ENCODE measurements at regions not wholly inside any gene's neighbourhood (a gene's known extent, or its start where the extent isn't known, plus 50 kb on each side); places are given as distances from the start of the nearest gene placed in this dataset.

DNA sequence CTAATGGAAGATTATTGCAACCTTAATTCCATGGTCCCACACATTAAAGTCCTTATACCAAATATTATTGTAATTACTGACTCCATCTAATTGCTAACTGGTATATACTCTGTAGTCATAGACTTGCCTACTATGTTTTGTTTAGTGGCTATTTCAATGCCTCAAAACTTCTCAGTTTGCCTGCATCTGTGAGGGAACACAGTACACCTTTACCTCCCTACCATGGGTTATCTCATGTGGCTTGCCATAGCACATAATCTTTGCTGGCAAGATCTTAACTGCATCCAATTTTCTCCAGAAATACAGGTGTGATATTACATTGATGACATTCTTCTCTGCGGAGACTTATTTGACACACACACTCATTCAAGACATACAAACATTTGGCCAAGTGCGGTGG lies 107.1 kb upstream of the ZNF184 start:
- no peaks in the 10 kb centered on the region for H3K36me3 ChIP-seq
- intact Hi-C loops (cut with DNase I; ENCODE audit: low total_unique reads): no loop called here
- no peaks in the 10 kb centered on the region for H3K4me1 ChIP-seq
- H3K27ac ChIP-seq: no peak overlapping the region
- 88 to 94% (median 91%) methylated on average over 2 of the region's 2 CpGs for WGBS, 5 donors
- TF ChIP-seq, protein P1, sequence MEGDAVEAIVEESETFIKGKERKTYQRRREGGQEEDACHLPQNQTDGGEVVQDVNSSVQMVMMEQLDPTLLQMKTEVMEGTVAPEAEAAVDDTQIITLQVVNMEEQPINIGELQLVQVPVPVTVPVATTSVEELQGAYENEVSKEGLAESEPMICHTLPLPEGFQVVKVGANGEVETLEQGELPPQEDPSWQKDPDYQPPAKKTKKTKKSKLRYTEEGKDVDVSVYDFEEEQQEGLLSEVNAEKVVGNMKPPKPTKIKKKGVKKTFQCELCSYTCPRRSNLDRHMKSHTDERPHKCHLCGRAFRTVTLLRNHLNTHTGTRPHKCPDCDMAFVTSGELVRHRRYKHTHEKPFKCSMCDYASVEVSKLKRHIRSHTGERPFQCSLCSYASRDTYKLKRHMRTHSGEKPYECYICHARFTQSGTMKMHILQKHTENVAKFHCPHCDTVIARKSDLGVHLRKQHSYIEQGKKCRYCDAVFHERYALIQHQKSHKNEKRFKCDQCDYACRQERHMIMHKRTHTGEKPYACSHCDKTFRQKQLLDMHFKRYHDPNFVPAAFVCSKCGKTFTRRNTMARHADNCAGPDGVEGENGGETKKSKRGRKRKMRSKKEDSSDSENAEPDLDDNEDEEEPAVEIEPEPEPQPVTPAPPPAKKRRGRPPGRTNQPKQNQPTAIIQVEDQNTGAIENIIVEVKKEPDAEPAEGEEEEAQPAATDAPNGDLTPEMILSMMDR (IDR thresholded peaks at IDR 0.05 in 8 of 11, conservative IDR thresholded peaks at IDR 0.05 in 3 of 11): no peak
- TF ChIP-seq POLR2AphosphoS5 (IDR thresholded peaks at IDR 0.05): no peak
- no peak for TF ChIP-seq POLR2A (IDR thresholded peaks at IDR 0.05)
- DNase-seq: no peak
- H3K4me3 ChIP-seq: no peak overlapping the region
- peaks cover 5 to 98% (median 39%) of the 10 kb centered on the region in 7 donors for H3K27me3 ChIP-seq (replicated peaks in 1 of 7)
- H3K9me3 ChIP-seq: no peaks in the 10 kb centered on the region

DNA sequence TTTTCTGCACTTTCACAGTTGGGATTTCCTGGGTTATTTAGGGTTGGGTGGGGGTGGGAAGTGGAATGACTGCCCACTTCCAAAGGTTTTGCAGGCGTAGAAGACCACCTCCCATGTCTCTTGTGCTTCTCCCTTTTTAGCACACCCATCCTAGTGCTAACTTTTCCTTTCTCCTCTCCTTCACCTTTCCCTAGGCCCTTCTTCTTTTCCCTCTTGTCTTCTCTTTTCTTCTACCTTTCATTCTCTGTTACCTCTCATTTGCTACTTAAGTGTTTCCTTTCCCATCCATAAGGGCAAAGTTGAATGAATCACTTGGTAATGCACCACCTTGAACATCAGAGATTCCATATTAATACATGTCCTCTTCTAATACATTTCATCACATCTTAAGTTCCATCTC lies 105.0 kb upstream of the ZNF184 start:
- Histone ChIP-seq H3K4me1 (no peaks in the 10 kb centered on the region), H3K27me3 (replicated peaks in 1 of 7) (peaks cover 0 to 86% (median 23%) of the 10 kb centered on the region in 7 donors), H3K27ac (no peak overlapping the region), H3K4me3 (no peak overlapping the region), H3K36me3 (no peaks in the 10 kb centered on the region), H3K9me3 (no peaks in the 10 kb centered on the region)
- no peak for DNase-seq
- WGBS, 5 donors: 64 to 94% (median 81%) methylated on average over 1 of the region's 1 CpG
- intact Hi-C loops (cut with DNase I; ENCODE audit: low total_unique reads): no loop called here
- TF ChIP-seq POLR2AphosphoS5 (IDR thresholded peaks at IDR 0.05): no peak
- TF ChIP-seq, protein P1 (IDR thresholded peaks at IDR 0.05 in 8 of 11, conservative IDR thresholded peaks at IDR 0.05 in 3 of 11): no peak
- TF ChIP-seq POLR2A (IDR thresholded peaks at IDR 0.05): no peak

DNA sequence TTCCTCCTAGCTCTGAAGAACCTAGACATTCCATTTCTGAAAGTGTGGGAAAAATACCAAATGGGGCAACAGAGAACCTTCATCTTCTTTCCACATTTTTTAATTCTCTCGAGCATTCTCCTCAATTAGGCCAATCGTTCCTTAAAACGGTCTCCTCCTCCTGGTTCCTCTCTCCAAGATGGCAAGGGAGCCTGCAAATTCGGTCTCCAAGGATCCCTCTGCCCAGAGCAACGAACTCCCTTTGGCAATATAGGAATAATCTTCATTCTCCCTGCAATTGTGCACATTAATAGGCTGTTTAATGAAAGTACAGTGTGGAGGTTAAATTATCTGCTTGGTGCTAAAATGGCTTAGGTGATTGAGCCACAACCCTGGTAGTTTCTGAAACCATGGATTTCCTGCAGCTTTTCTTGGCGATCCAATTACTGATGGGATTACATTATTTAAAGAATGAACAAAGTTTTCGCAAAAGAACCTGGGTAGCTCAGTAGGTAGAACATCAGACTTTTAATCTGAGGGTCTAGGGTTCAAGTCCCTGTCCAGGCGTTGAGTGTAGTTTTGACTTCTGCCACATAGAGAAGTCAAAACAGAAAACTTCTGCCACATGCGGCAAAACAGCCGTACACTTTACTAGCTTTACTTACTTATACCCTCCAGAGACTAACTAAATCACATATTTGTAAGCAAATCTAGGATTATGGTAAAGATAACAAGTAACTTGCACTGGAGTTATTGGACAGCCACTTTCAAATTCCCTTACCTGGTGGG lies 102.9 kb upstream of the ZNF184 start:
- DNase-seq: no peak
- Histone ChIP-seq H3K27me3 (replicated peaks in 1 of 7) (peaks cover 0 to 65% (median 10%) of the 10 kb centered on the region in 7 donors), H3K4me3 (no peak overlapping the region), H3K9me3 (no peaks in the 10 kb centered on the region), H3K36me3 (no peaks in the 10 kb centered on the region), H3K4me1 (no peaks in the 10 kb centered on the region), H3K27ac (no peak overlapping the region)
- intact Hi-C loops (cut with DNase I; ENCODE audit: low total_unique reads): no loop called here
- WGBS, 5 donors: 62 to 73% (median 66%) methylated on average over 10 of the region's 10 CpGs
- TF ChIP-seq, protein P1 (IDR thresholded peaks at IDR 0.05 in 8 of 11, conservative IDR thresholded peaks at IDR 0.05 in 3 of 11): no peak
- TF ChIP-seq POLR2AphosphoS5 (IDR thresholded peaks at IDR 0.05): no peak

DNA sequence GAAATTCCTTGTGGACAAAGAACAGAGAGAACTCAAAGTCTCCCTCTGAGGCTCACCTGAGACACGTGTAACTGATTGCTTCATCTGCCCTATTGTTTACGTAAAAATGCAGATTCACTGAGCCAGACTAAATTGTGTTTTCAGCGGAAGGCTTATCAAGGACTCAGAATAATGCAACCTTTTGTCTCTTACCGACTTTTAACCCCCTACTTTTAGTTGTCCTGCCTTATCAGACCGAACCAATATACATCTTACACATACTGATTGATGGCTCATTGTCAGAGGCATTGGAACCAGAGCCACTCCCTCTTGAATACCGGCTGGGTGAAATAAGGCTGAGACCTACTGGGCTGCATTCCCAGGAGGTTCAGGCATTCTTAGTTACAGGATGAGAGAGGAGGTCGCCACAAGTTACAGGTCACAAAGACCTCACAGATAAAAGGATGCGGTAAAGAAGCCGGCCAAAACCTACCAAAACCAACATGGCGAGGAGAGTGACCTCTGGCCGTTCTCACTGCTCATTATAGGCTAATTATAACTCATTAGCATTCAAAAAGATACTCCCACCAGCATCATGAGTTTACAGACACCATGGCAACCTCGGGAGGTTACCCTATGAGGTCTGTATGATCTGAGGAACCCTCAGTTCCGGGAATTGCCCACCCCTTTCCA lies 95.5 kb upstream of the ZNF184 start:
- Histone ChIP-seq H3K4me1 (no peaks in the 10 kb centered on the region), H3K27ac (no peak overlapping the region), H3K36me3 (no peaks in the 10 kb centered on the region), H3K27me3 (replicated peaks in 1 of 7) (peaks cover 3 to 69% (median 46%) of the 10 kb centered on the region in 7 donors), H3K9me3 (no peaks in the 10 kb centered on the region), H3K4me3 (no peak overlapping the region)
- TF ChIP-seq POLR2AphosphoS5 (IDR thresholded peaks at IDR 0.05): no peak
- TF ChIP-seq, protein P1 (IDR thresholded peaks at IDR 0.05 in 8 of 11, conservative IDR thresholded peaks at IDR 0.05 in 3 of 11): no peak
- no peak for TF ChIP-seq POLR2A (IDR thresholded peaks at IDR 0.05)
- 47 to 57% (median 54%) methylated on average over 13 of the region's 13 CpGs for WGBS, 5 donors
- intact Hi-C loops (cut with DNase I; ENCODE audit: low total_unique reads): no loop called here
- DNase-seq: no peak
